ENCODE measurements at regions not wholly inside any gene's neighbourhood (a gene's known extent, or its start where the extent isn't known, plus 50 kb on each side); places are given as distances from the start of the nearest gene placed in this dataset.
A peak's percentile ranks its signal among the peaks of the same experiment; 100 is the strongest.

- no peak for DNase-seq
Measured at GRCh38 chr2:30310371-30310770, 79.0 kb downstream of the LBH start.

GRCh38 chr2:30310955-30311354, 79.6 kb downstream of the LBH start:
- DNase-seq = peak in 1 of 6 experiments; percentile 11

- DNase-seq = no peak
Measured at GRCh38 chr2:30311711-30312110, 80.4 kb downstream of the LBH start.

GRCh38 chr2:30312916-30313315, 81.6 kb downstream of the LBH start:
- DNase-seq = no peak

- DNase-seq = no peak
Measured at GRCh38 chr2:30314981-30315380, 83.6 kb downstream of the LBH start.

GRCh38 chr2:30315391-30316063, 84.2 kb downstream of the LBH start:
- peak in 3 of 6 experiments; percentile 13 to 38 (median 37) for DNase-seq

GRCh38 chr2:30316408-30316807, 85.1 kb downstream of the LBH start:
- DNase-seq = no peak

GRCh38 chr2:30318987-30319782, 87.9 kb downstream of the LBH start:
- DNase-seq = no peak

GRCh38 chr2:30321466-30321865, 90.1 kb downstream of the LBH start:
- DNase-seq = no peak

- DNase-seq = no peak
Measured at GRCh38 chr2:30323499-30323898, 92.2 kb downstream of the LBH start.

- no peak for DNase-seq
Measured at GRCh38 chr2:30324245-30324908, 93.0 kb downstream of the LBH start.

GRCh38 chr2:30325600-30326328, 94.4 kb downstream of the LBH start:
- peak in 2 of 6 experiments; percentile 8 to 13 for DNase-seq

- no peak for DNase-seq
Measured at GRCh38 chr2:30326497-30326896, 95.2 kb downstream of the LBH start.

- DNase-seq = no peak
Measured at GRCh38 chr2:30331038-30331437, 99.7 kb downstream of the LBH start.

GRCh38 chr2:30331869-30332268, 100.5 kb downstream of the LBH start:
- no peak for DNase-seq

- peak in 2 of 6 experiments; percentile 6 to 12 for DNase-seq
Measured at GRCh38 chr2:30332791-30333453, 101.6 kb downstream of the LBH start.

- DNase-seq = peak in 2 of 6 experiments; percentile 6 to 37
Measured at GRCh38 chr2:30334762-30335363, 103.5 kb downstream of the LBH start.

- DNase-seq = peak in 1 of 6 experiments; percentile 12
Measured at GRCh38 chr2:30336084-30336483, 104.8 kb downstream of the LBH start.

GRCh38 chr2:30336978-30337841, 105.9 kb downstream of the LBH start:
- peak in 4 of 6 experiments; percentile 13 to 82 (median 61) for DNase-seq

GRCh38 chr2:30338475-30338874, 107.1 kb downstream of the LBH start:
- no peak for DNase-seq

GRCh38 chr2:30339071-30339470, 107.7 kb downstream of the LBH start:
- DNase-seq = no peak

Data from stimulated activated naive CD4-positive, alpha-beta T cell (primary cell).